ENCODE measurements at regions not wholly inside any gene's neighbourhood (a gene's known extent, or its start where the extent isn't known, plus 50 kb on each side); places are given as distances from the start of the nearest gene placed in this dataset.
"Not testable (repeated sequence)": the region's sequence is repeated elsewhere in the genome, so short reads cannot be mapped to it uniquely, and the experiment has no call there.

DNA sequence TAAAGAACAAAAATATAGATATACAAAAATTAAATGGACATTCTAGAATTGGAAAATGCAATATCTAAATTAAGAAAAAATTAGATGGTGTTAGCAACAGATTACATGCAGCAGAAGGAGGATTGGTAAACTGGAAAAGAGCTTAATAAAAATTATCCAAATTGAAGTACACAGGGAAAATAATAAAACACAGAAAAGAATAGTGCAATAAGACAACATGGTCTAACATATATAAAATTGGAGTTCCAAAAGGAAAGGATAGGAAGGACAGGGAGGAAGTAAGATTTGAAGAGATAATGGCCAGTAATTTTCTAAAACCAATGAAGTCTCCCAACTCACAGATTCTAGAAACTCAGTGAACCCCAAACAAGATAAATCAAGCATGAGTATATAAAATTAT, 194.5 kb downstream of the TBX18 start:
- Histone ChIP-seq H3K9me3 (replicated peaks in 1 of 2; ENCODE audit: control insufficient read depth in 2 of 2, insufficient read depth in 1 of 2, low read depth in 1 of 2, low read length in 2 of 2) (no peaks in the 10 kb centered on the region), H2BK120ac (ENCODE audit: low read depth, low read length) (no peak overlapping the region), H3K9ac (ENCODE audit: low read depth, low read length, poor library complexity) (no peak overlapping the region), H3K4me2 (ENCODE audit: insufficient read depth, low read length, poor library complexity, severe bottlenecking) (no peak overlapping the region), H3K23ac (ENCODE audit: low read depth, low read length, poor library complexity) (no peak overlapping the region), H3K14ac (ENCODE audit: low read length) (no peak overlapping the region), H3K27ac (replicated peaks; ENCODE audit: low read length) (no peak overlapping the region), H2AK5ac (ENCODE audit: low read depth, low read length) (no peak overlapping the region), H2BK5ac (ENCODE audit: low read length) (no peak overlapping the region), H3K79me1 (ENCODE audit: low read depth, low read length) (no peaks in the 10 kb centered on the region), H3K4me1 (ENCODE audit: control insufficient read depth in 2 of 2, insufficient read depth in 1 of 2, low read depth in 1 of 2, low read length in 2 of 2) (no peaks in the 10 kb centered on the region), H2AFZ (ENCODE audit: low read length) (no peak overlapping the region), H2BK12ac (ENCODE audit: low read length) (no peak overlapping the region), H3K4me3 (ENCODE audit: low read length in 2 of 2) (no peak overlapping the region), H3K27me3 (ENCODE audit: control insufficient read depth in 3 of 3, insufficient read depth in 3 of 3, low read depth in 1 of 3, low read length in 3 of 3) (no peaks in the 10 kb centered on the region), H4K8ac (ENCODE audit: low read depth, low read length) (no peak overlapping the region), H3K4ac (ENCODE audit: low read length) (no peak overlapping the region), H4K91ac (ENCODE audit: low read depth, low read length, poor library complexity) (no peak overlapping the region), H3K36me3 (replicated peaks in 1 of 2; ENCODE audit: control insufficient read depth in 2 of 2, insufficient read depth in 2 of 2, low read length in 2 of 2) (no peaks in the 10 kb centered on the region), H2BK15ac (ENCODE audit: low read length) (no peak overlapping the region), H3K18ac (ENCODE audit: low read length) (no peak overlapping the region)
- no peak for DNase-seq (ENCODE audit: low spot score)

DNA sequence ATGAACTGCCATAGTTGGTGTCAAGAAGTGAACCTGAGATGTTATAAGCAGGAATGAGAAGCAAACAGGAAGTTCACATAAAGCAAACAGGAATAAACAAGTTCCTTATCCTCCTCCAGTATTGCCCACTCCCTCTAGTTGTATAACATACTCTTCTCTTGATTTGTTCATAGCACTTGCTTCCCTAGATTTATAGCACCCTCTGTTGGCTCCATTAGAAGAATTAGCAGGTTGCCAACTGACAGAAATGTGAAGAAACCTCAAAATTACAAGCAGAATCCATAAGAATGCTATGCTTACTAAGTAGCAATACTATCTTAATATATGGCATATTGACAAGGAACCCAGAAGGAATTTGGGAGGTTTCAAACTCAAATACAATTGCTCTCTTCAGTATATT, 195.4 kb downstream of the TBX18 start:
- H3K9me3 ChIP-seq (replicated peaks in 1 of 2; ENCODE audit: control insufficient read depth in 2 of 2, insufficient read depth in 1 of 2, low read depth in 1 of 2, low read length in 2 of 2): no peaks in the 10 kb centered on the region
- H2AFZ ChIP-seq (ENCODE audit: low read length): no peak overlapping the region
- no peak overlapping the region for H2AK5ac ChIP-seq (ENCODE audit: low read depth, low read length)
- H3K4ac ChIP-seq (ENCODE audit: low read length): no peak overlapping the region
- no peaks in the 10 kb centered on the region for H3K27me3 ChIP-seq (ENCODE audit: control insufficient read depth in 3 of 3, insufficient read depth in 3 of 3, low read depth in 1 of 3, low read length in 3 of 3)
- no peak overlapping the region for H2BK12ac ChIP-seq (ENCODE audit: low read length)
- no peak overlapping the region for H2BK5ac ChIP-seq (ENCODE audit: low read length)
- no peaks in the 10 kb centered on the region for H3K36me3 ChIP-seq (replicated peaks in 1 of 2; ENCODE audit: control insufficient read depth in 2 of 2, insufficient read depth in 2 of 2, low read length in 2 of 2)
- no peak overlapping the region for H3K9ac ChIP-seq (ENCODE audit: low read depth, low read length, poor library complexity)
- H3K4me2 ChIP-seq (ENCODE audit: insufficient read depth, low read length, poor library complexity, severe bottlenecking): no peak overlapping the region
- no peak overlapping the region for H4K91ac ChIP-seq (ENCODE audit: low read depth, low read length, poor library complexity)
- H2BK15ac ChIP-seq (ENCODE audit: low read length): no peak overlapping the region
- no peaks in the 10 kb centered on the region for H3K4me1 ChIP-seq (ENCODE audit: control insufficient read depth in 2 of 2, insufficient read depth in 1 of 2, low read depth in 1 of 2, low read length in 2 of 2)
- no peak overlapping the region for H2BK120ac ChIP-seq (ENCODE audit: low read depth, low read length)
- H3K27ac ChIP-seq (replicated peaks; ENCODE audit: low read length): no peak overlapping the region
- H3K23ac ChIP-seq (ENCODE audit: low read depth, low read length, poor library complexity): no peak overlapping the region
- no peak overlapping the region for H3K14ac ChIP-seq (ENCODE audit: low read length)
- no peak for DNase-seq (ENCODE audit: low spot score)
- H3K4me3 ChIP-seq (ENCODE audit: low read length in 2 of 2): no peak overlapping the region
- H4K8ac ChIP-seq (ENCODE audit: low read depth, low read length): no peak overlapping the region
- H3K79me1 ChIP-seq (ENCODE audit: low read depth, low read length): no peaks in the 10 kb centered on the region
- no peak overlapping the region for H3K18ac ChIP-seq (ENCODE audit: low read length)

DNA sequence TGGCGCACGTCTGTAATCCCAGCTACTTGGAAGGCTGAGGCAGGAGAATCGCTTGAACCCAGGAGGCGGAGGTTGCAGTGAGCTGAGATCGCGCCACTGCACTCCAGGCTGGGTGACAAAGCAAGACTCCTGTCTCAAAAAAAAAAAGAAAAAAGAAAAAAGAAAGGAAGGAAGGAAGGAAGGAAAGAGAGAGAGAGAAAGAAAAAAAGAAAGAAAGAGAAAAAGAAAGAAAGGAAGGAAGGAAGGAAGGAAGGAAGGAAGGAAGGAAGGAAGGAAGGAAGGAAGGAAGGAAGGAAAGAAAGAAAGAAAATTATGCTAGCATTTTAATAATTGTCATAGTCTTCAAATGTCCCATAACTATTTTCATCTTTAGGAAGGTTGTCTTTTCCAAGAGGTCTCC, 198.7 kb downstream of the TBX18 start:
- H2BK15ac ChIP-seq (ENCODE audit: low read length); H2AK5ac ChIP-seq (ENCODE audit: low read depth, low read length); H2BK12ac ChIP-seq (ENCODE audit: low read length); H3K4me1 ChIP-seq (ENCODE audit: control insufficient read depth in 2 of 2, insufficient read depth in 1 of 2, low read depth in 1 of 2, low read length in 2 of 2); H3K9me3 ChIP-seq (replicated peaks in 1 of 2; ENCODE audit: control insufficient read depth in 2 of 2, insufficient read depth in 1 of 2, low read depth in 1 of 2, low read length in 2 of 2); H2AFZ ChIP-seq (ENCODE audit: low read length); H3K27ac ChIP-seq (replicated peaks; ENCODE audit: low read length); H3K4ac ChIP-seq (ENCODE audit: low read length); H3K9ac ChIP-seq (ENCODE audit: low read depth, low read length, poor library complexity); DNase-seq (ENCODE audit: low spot score); H3K4me3 ChIP-seq (ENCODE audit: low read length in 2 of 2); H3K23ac ChIP-seq (ENCODE audit: low read depth, low read length, poor library complexity); H3K4me2 ChIP-seq (ENCODE audit: insufficient read depth, low read length, poor library complexity, severe bottlenecking); H4K8ac ChIP-seq (ENCODE audit: low read depth, low read length); H3K36me3 ChIP-seq (replicated peaks in 1 of 2; ENCODE audit: control insufficient read depth in 2 of 2, insufficient read depth in 2 of 2, low read length in 2 of 2); H4K91ac ChIP-seq (ENCODE audit: low read depth, low read length, poor library complexity); H2BK120ac ChIP-seq (ENCODE audit: low read depth, low read length); H3K27me3 ChIP-seq (ENCODE audit: control insufficient read depth in 3 of 3, insufficient read depth in 3 of 3, low read depth in 1 of 3, low read length in 3 of 3); H2BK5ac ChIP-seq (ENCODE audit: low read length); H3K14ac ChIP-seq (ENCODE audit: low read length); H3K79me1 ChIP-seq (ENCODE audit: low read depth, low read length); H3K18ac ChIP-seq (ENCODE audit: low read length): not testable (repeated sequence)
- WGBS, 2 donors (ENCODE audit: extremely low coverage in 2 of 2, insufficient read length in 2 of 2, insufficient replicate concordance in 1 of 2): no CpG with 5 or more reads among the region's 6 CpGs

DNA sequence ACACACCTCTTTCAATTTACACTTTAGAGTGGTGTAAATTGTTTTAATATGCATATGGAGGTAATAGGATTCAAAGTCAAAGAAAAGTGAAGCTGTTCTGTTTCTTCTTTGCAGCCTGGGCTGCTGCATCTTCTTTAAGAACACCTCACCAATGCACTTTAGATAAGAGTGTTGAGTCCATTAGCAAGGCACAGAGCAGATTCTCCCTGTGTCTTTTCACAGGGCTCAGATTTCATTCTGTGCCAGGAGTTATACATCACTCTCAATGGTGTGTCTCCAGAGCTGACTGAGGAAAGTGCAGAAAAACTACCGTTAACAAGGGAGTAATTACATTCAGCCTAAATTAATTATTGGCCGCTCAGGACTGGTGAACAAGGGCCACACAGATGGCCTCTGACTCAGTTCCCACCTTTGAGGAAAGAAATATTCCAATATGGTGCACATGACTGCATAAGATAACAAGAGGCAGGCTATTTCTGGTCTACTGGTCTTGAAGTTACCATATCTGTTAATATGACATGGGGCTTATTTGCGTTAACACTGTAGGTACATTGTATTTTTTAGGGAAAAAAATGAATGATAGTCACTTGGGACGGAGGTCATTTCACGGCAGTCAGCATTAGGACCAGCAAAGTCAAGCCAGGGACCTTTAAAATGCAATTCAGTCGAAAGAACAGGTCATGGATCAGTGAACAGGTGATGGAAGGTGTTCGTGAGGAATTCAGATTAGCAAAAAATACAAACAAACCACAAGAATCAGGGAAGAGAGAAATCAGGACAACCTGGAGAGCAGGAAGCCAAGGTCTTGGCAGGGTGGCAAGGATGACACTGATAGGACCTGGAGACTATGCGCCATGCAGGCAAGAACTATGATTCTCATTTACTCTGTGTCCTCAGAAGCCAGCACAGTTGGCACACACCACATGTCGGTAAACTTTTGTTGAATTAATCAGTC, 203.7 kb downstream of the TBX18 start:
- DNase-seq (ENCODE audit: low spot score): no peak
- no peak overlapping the region for H2AK5ac ChIP-seq (ENCODE audit: low read depth, low read length)
- no peak overlapping the region for H4K91ac ChIP-seq (ENCODE audit: low read depth, low read length, poor library complexity)
- H2BK120ac ChIP-seq (ENCODE audit: low read depth, low read length): no peak overlapping the region
- no peaks in the 10 kb centered on the region for H3K79me1 ChIP-seq (ENCODE audit: low read depth, low read length)
- WGBS, 2 donors (ENCODE audit: extremely low coverage in 2 of 2, insufficient read length in 2 of 2, insufficient replicate concordance in 1 of 2): no CpG with 5 or more reads among the region's 9 CpGs
- no peaks in the 10 kb centered on the region for H3K27me3 ChIP-seq (ENCODE audit: control insufficient read depth in 3 of 3, insufficient read depth in 3 of 3, low read depth in 1 of 3, low read length in 3 of 3)
- no peak overlapping the region for H3K4me3 ChIP-seq (ENCODE audit: low read length in 2 of 2)
- no peak overlapping the region for H3K9ac ChIP-seq (ENCODE audit: low read depth, low read length, poor library complexity)
- H2BK15ac ChIP-seq (ENCODE audit: low read length): no peak overlapping the region
- H3K27ac ChIP-seq (replicated peaks; ENCODE audit: low read length): no peak overlapping the region
- H3K4me1 ChIP-seq (ENCODE audit: control insufficient read depth in 2 of 2, insufficient read depth in 1 of 2, low read depth in 1 of 2, low read length in 2 of 2): no peaks in the 10 kb centered on the region
- H2BK12ac ChIP-seq (ENCODE audit: low read length): no peak overlapping the region
- no peak overlapping the region for H3K14ac ChIP-seq (ENCODE audit: low read length)
- no peak overlapping the region for H3K23ac ChIP-seq (ENCODE audit: low read depth, low read length, poor library complexity)
- H3K36me3 ChIP-seq (replicated peaks in 1 of 2; ENCODE audit: control insufficient read depth in 2 of 2, insufficient read depth in 2 of 2, low read length in 2 of 2): no peaks in the 10 kb centered on the region
- H4K8ac ChIP-seq (ENCODE audit: low read depth, low read length): no peak overlapping the region
- H3K9me3 ChIP-seq (replicated peaks in 1 of 2; ENCODE audit: control insufficient read depth in 2 of 2, insufficient read depth in 1 of 2, low read depth in 1 of 2, low read length in 2 of 2): no peaks in the 10 kb centered on the region
- no peak overlapping the region for H2BK5ac ChIP-seq (ENCODE audit: low read length)
- H3K4me2 ChIP-seq (ENCODE audit: insufficient read depth, low read length, poor library complexity, severe bottlenecking): no peak overlapping the region
- H3K18ac ChIP-seq (ENCODE audit: low read length): no peak overlapping the region
- H2AFZ ChIP-seq (ENCODE audit: low read length): no peak overlapping the region
- no peak overlapping the region for H3K4ac ChIP-seq (ENCODE audit: low read length)

Measured in neuronal stem cell (in vitro differentiated cells).